ENCODE measurements at regions not wholly inside any gene's neighbourhood (a gene's known extent, or its start where the extent isn't known, plus 50 kb on each side); places are given as distances from the start of the nearest gene placed in this dataset.

DNA sequence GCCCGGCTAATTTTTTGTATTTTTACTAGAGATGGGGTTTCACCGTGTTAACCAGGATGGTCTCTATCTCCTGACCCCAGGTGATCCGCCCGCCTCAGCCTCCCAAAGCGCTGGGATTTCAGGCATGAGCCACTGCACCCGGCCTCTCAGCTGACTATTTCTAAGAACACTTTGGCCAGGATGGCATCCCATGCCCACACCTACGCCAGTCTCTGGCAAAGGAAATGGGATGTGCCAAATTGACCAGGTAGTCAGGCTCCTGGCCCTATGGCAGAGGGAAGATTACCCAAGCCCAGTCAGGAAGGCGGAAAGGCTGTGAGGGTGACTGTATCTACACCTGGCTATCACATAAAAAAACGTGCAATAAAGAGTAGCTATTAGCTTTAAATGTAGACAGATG, 94.1 kb upstream of the DUSP5 start:
- ATAC-seq (ENCODE audit: low FRiP score) (no peak), DNase-seq (ENCODE audit: low spot score) (no peak)
- TF ChIP-seq, protein P1, sequence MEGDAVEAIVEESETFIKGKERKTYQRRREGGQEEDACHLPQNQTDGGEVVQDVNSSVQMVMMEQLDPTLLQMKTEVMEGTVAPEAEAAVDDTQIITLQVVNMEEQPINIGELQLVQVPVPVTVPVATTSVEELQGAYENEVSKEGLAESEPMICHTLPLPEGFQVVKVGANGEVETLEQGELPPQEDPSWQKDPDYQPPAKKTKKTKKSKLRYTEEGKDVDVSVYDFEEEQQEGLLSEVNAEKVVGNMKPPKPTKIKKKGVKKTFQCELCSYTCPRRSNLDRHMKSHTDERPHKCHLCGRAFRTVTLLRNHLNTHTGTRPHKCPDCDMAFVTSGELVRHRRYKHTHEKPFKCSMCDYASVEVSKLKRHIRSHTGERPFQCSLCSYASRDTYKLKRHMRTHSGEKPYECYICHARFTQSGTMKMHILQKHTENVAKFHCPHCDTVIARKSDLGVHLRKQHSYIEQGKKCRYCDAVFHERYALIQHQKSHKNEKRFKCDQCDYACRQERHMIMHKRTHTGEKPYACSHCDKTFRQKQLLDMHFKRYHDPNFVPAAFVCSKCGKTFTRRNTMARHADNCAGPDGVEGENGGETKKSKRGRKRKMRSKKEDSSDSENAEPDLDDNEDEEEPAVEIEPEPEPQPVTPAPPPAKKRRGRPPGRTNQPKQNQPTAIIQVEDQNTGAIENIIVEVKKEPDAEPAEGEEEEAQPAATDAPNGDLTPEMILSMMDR (IDR thresholded peaks at IDR 0.05): no peak

GRCh38 chr10:110404413-110404812, 93.3 kb upstream of the DUSP5 start:
- no peak for DNase-seq (ENCODE audit: low spot score)
- ATAC-seq (ENCODE audit: low FRiP score): no peak
- TF ChIP-seq, protein P1 (IDR thresholded peaks at IDR 0.05): no peak

GRCh38 chr10:110404825-110405224, 92.9 kb upstream of the DUSP5 start:
- no peak for DNase-seq (ENCODE audit: low spot score)
- ATAC-seq (ENCODE audit: low FRiP score): no peak
- TF ChIP-seq, protein P1 (IDR thresholded peaks at IDR 0.05): no peak

DNA sequence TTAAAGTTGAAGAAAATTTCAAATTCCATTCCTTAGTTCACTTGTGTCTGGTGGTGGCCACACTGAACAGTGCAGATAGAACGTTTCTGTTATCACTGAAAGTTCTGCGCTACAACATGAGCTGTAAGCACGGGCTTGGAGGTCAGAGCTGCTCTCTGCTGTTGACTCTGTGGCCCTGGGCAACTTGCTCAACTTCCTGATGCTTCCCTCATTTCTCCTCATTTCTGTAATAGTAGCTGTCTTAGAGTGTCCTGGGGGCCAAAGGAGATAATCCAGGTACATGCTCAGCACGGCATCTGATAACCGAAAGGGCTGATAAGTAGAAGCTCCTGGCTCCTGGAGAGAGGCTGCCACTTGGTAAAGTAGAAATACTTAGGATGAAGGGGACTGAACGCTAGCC, 92.3 kb upstream of the DUSP5 start:
- no peak for DNase-seq (ENCODE audit: low spot score)
- ATAC-seq (ENCODE audit: low FRiP score): no peak
- TF ChIP-seq, protein P1 (IDR thresholded peaks at IDR 0.05): no peak

DNA sequence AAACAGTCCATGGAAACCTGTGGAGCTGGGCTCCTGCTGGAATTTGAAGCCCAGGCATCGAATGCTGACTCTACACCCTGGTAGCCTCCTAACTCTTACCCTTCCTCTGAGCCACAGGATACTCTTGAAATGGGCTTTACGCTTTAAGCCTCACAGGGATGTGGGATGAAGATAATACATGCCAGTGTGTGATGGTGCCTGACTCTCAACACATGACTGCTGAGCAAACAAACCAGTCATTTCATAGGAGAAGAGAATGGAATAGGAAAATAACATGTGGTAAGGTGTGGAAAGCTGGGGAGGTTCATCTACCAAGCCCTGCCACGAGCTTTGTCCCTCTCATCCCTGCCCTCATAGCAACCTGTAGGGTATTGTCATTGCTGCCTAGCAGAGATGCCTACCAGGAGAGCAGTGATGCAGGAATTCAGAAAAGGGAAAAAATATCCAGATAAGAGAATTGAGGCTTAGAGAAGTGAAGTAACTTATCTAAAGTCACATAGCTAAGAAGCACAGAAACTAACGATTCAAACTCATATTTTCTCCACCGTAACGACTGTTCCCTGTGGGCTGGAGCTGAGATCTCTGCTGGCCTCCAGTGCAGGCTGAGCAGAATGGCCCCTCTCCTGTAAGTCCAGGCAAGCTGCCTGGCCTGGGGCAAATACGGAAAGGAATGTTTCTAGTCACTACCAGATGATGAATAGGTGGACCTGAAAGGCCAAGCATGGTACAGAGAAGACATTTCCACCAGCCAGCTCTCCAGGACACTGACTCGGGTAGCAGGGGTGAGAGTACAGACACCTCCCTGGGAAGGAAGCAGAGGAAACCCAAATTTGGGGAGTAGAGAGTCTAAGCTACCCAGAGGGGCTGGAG, 90.2 kb upstream of the DUSP5 start:
- TF ChIP-seq, protein P1 (IDR thresholded peaks at IDR 0.05): no peak
- ATAC-seq (ENCODE audit: low FRiP score) (no peak), DNase-seq (ENCODE audit: low spot score) (no peak)

DNA sequence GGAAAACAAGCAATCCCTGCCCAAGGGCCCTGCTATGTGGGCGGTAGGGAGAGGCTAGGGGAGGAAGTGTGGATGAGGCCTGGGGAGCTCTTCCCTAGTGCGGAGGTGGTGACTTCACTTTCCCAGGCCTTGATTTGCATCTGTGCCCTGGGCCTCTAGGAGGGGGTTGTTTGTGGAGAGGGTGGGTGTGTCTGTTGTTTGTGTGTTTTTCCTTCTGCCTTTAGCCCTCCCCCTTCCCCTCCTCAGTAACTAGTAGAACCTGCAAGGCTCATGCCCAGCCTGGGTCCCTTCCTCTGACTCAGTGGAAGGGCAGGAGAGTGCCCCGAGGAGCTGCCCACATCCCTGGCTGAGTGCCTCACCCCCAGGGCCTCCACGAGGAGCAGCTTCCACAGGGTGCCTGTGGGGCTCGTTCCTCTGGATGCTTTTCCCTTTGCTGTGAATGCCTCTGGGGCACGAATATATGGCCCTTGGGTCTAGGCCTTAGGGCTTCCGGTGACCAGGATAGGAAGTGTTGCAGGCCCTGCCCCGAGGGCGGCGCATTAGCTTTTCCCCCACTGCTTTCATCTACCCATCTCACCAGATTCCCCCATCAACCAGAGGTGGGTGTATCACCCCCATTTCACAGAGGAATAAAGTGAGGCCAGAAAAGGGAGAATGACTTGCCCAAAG, 89.4 kb upstream of the DUSP5 start:
- DNase-seq (ENCODE audit: low spot score) (no peak), ATAC-seq (ENCODE audit: low FRiP score) (no peak)
- TF ChIP-seq, protein P1 (IDR thresholded peaks at IDR 0.05): no peak
